IMR-90 (cell line): ENCODE measurements at regions not wholly inside any gene's neighbourhood (a gene's known extent, or its start where the extent isn't known, plus 50 kb on each side); places are given as distances from the start of the nearest gene placed in this dataset.
"Not testable (repeated sequence)": the region's sequence is repeated elsewhere in the genome, so short reads cannot be mapped to it uniquely, and the experiment has no call there.

ENCODE experiments used
- ATAC-seq: fragments of 200-7000 bp; cut with Tn5 transposase; 2 replicates; pipeline ENCODE4 v1.9.1; 2020; ENCODE audit warnings: low read depth, mild to moderate bottlenecking, moderate library complexity
- BruUV-seq: library from RNA; stranded (reverse); fragments of 400-500 nt; replicated peaks from 2 replicates; lab custom pipeline; 2021; lab: Mats Ljungman, UMichigan
- CTCF ChIA-PET: fragments of 300-600 bp; formaldehyde crosslinking; extraction: SDS; loops from one replicate; lab custom pipeline; 2021; ENCODE audit warnings: antibody characterized with exemption; lab: Yijun Ruan, JAX
- POLR2A ChIA-PET: fragments of 300-600 bp; sonication (Branson Sonifier 250); formaldehyde crosslinking; loops from one replicate; lab custom pipeline; 2022; ENCODE audit warnings: antibody characterized with exemption; ENCODE audit not compliant: unreplicated experiment; lab: Charles Lee
- DNase-seq: peaks from one replicate; pipeline ENCODE4 v3.0.0; 2013
- H2AFZ ChIP-seq: replicated peaks from 2 replicates; pipeline ENCODE3; 2013; ENCODE audit warnings: low read length, mild to moderate bottlenecking; ENCODE audit not compliant: poor library complexity
- H2AK5ac ChIP-seq: 2 replicates; pipeline ENCODE4 v1.6.1; 2013; ENCODE audit warnings: low read depth, low read length, inconsistent platforms
- H2AK9ac ChIP-seq: replicated peaks from 2 replicates; pipeline ENCODE3; 2013; ENCODE audit warnings: mild to moderate bottlenecking, low read depth, low read length, moderate library complexity; ENCODE audit not compliant: poor library complexity
- H2BK120ac ChIP-seq: 2 replicates; pipeline ENCODE4 v1.6.1; 2013; ENCODE audit warnings: low read depth, low read length, inconsistent platforms
- H2BK15ac ChIP-seq: 3 replicates; pipeline ENCODE4 v1.6.1; 2013; ENCODE audit warnings: low read depth, low read length, inconsistent platforms
- H2BK20ac ChIP-seq: 2 replicates; pipeline ENCODE4 v1.6.1; 2013; ENCODE audit warnings: low read depth, mild to moderate bottlenecking, inconsistent platforms, low read length, moderate library complexity
- H2BK5ac ChIP-seq: 2 replicates; pipeline ENCODE4 v1.6.1; 2013; ENCODE audit warnings: mild to moderate bottlenecking, low read depth, low read length, inconsistent platforms; ENCODE audit not compliant: poor library complexity, severe bottlenecking
- H3K14ac ChIP-seq: replicated peaks from 2 replicates; pipeline ENCODE4 v1.6.1; 2013; ENCODE audit warnings: low read depth, low read length, inconsistent platforms
- H3K18ac ChIP-seq: 2 replicates; pipeline ENCODE4 v1.6.1; 2013; ENCODE audit warnings: low read depth, low read length, control low read depth
- H3K23ac ChIP-seq: 2 replicates; pipeline ENCODE4 v1.6.1; 2013; ENCODE audit warnings: low read depth, low read length, inconsistent platforms
- H3K27ac ChIP-seq: 2 replicates; pipeline ENCODE4 v1.5.1; 2013; ENCODE audit warnings: mild to moderate bottlenecking, control low read depth, low read length; ENCODE audit not compliant: insufficient read depth
- H3K27me3 ChIP-seq: 2 replicates; pipeline ENCODE4 v1.6.1; 2013; ENCODE audit warnings: low read length; ENCODE audit not compliant: control insufficient read depth, insufficient read depth
- H3K36me3 ChIP-seq: 2 replicates; pipeline ENCODE4 v1.6.1; 2013; ENCODE audit warnings: low read length, mixed read lengths; ENCODE audit not compliant: control insufficient read depth, insufficient read depth
- H3K4ac ChIP-seq: 2 replicates; pipeline ENCODE4 v1.6.1; 2013; ENCODE audit warnings: low read depth, low read length, inconsistent platforms
- H3K4me1 ChIP-seq: 2 replicates; pipeline ENCODE4 v1.6.1; 2013; ENCODE audit warnings: low read length, mixed read lengths; ENCODE audit not compliant: control insufficient read depth, insufficient read depth
- H3K4me2 ChIP-seq: 2 replicates; pipeline ENCODE4 v1.6.1; 2013; ENCODE audit warnings: low read depth, mild to moderate bottlenecking, control low read depth, low read length, moderate library complexity
- H3K4me3 ChIP-seq: 2 replicates; pipeline ENCODE4 v1.5.1; 2013; ENCODE audit warnings: low read depth, mild to moderate bottlenecking, control low read depth, low read length, moderate library complexity; ENCODE audit not compliant: insufficient read depth
- H3K56ac ChIP-seq: 2 replicates; pipeline ENCODE4 v1.6.1; 2013; ENCODE audit warnings: low read length, inconsistent platforms; ENCODE audit not compliant: insufficient read depth; ENCODE audit errors: extremely low read depth
- H3K79me1 ChIP-seq, 2 experiments: 2 replicates each; pipeline ENCODE4 v1.6.1; 2013; ENCODE audit warnings: low read length in 2 of 2, inconsistent platforms in 1 of 2, low read depth in 1 of 2
- H3K9ac ChIP-seq: 2 replicates; pipeline ENCODE4 v1.6.1; 2013; ENCODE audit warnings: low read depth, low read length, control low read depth
- H3K9me1 ChIP-seq: 2 replicates; pipeline ENCODE4 v1.6.1; 2013; ENCODE audit warnings: low read length, inconsistent platforms; ENCODE audit not compliant: insufficient read depth
- H3K9me3 ChIP-seq: 2 replicates; pipeline ENCODE4 v1.6.1; 2013; ENCODE audit warnings: low read length; ENCODE audit not compliant: control insufficient read depth, insufficient read depth
- H4K20me1 ChIP-seq: 2 replicates; pipeline ENCODE4 v1.6.1; 2013; ENCODE audit warnings: low read length, inconsistent platforms; ENCODE audit not compliant: insufficient read depth
- H4K5ac ChIP-seq: 2 replicates; pipeline ENCODE4 v1.6.1; 2013; ENCODE audit warnings: mild to moderate bottlenecking, low read depth, low read length, control low read depth
- H4K8ac ChIP-seq, 2 experiments: 2 replicates each; pipeline ENCODE4 v1.6.1; 2013; ENCODE audit warnings: low read depth in 2 of 2, low read length in 2 of 2, control low read depth in 1 of 2, inconsistent platforms in 1 of 2
- H4K91ac ChIP-seq: 2 replicates; pipeline ENCODE4 v1.6.1; 2013; ENCODE audit warnings: low read depth, low read length, inconsistent platforms; ENCODE audit not compliant: insufficient read depth
- WGBS, 2 experiments: methylation state at CpG; one replicate each; pipeline versions ENCODE4 v1.1.5 to v1.1.7; 2013; ENCODE audit warnings: missing lambda C conversion rate in 2 of 2; ENCODE audit not compliant: insufficient read length in 1 of 2; ENCODE audit errors: extremely low coverage in 2 of 2; 5-methylcytosine and 5-hydroxymethylcytosine counted together
- dilution Hi-C: fragments of 300-500 bp; cut with HindIII; formaldehyde crosslinking; loops from one replicate; pipeline ENCODE4 v1.14.3; 2018; ENCODE audit warnings: low sequenced_read_pairs; ENCODE audit not compliant: unreplicated experiment
- in situ Hi-C: fragments of 300-500 bp; cut with MboI; formaldehyde crosslinking; loops from 3 replicates; pipeline ENCODE4 v1.14.3; 2019; ENCODE audit warnings: low sequenced_read_pairs, inconsistent platforms, mixed read lengths
- intact Hi-C: fragments of 100-400 bp; cut with micrococcal nuclease; formaldehyde crosslinking; loops from 2 replicates; pipeline ENCODE4 v1.10.0; 2022

DNA sequence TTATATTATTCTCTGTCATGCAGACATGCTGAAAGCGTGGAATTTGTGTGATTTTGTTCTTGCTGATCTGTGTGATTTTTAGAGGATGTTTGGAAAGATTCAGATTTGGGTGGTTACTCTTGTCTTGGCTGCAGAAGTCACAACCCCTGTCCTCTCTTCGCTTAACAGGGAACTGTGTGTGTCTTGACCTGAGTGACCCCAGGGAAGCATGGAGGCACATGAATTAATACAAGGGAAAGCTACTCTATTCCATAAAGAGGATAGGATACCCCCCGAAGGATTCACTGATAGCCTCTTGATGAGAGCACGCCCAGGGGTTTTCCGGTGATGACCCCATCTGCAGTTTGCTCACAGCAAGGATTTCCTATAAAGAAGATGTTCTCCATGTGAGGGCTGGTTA is 168.8 kb upstream of the ZNF469 start:
- dilution Hi-C loops, H2BK15ac ChIP-seq, BruUV-seq, H3K9me3 ChIP-seq, H3K36me3 ChIP-seq, H4K20me1 ChIP-seq, H4K8ac ChIP-seq, H3K79me1 ChIP-seq, H4K91ac ChIP-seq, H3K18ac ChIP-seq, H2BK20ac ChIP-seq, DNase-seq, H3K4me2 ChIP-seq, H3K23ac ChIP-seq, H3K4ac ChIP-seq, H3K9me1 ChIP-seq, intact Hi-C loops, H3K4me1 ChIP-seq, H3K14ac ChIP-seq, H3K4me3 ChIP-seq, POLR2A ChIA-PET, H3K27me3 ChIP-seq, in situ Hi-C loops, H3K27ac ChIP-seq, H3K56ac ChIP-seq, H4K5ac ChIP-seq, H2BK120ac ChIP-seq, H3K9ac ChIP-seq, CTCF ChIA-PET, H2AK9ac ChIP-seq, H2BK5ac ChIP-seq, ATAC-seq, H2AFZ ChIP-seq: not testable (repeated sequence)
- 0 out of 2 replicates have a peak overlapping the region, but pooled peaks have one; percentile 9 for H2AK5ac ChIP-seq
- no CpG with 5 or more reads among the region's 5 CpGs for WGBS, 2 experiments

GRCh38 chr16:88221001-88221761 is 161.6 kb upstream of the ZNF469 start:
- intact Hi-C loops, H3K79me1 ChIP-seq, H2AFZ ChIP-seq, ATAC-seq, in situ Hi-C loops, H3K4me3 ChIP-seq, dilution Hi-C loops, H3K14ac ChIP-seq, CTCF ChIA-PET, H2BK15ac ChIP-seq, H3K9me1 ChIP-seq, H3K23ac ChIP-seq, H3K4me2 ChIP-seq, DNase-seq, H2BK120ac ChIP-seq, H3K4me1 ChIP-seq, H2AK9ac ChIP-seq, H3K9ac ChIP-seq, H4K5ac ChIP-seq, H2BK5ac ChIP-seq, H4K91ac ChIP-seq, H3K18ac ChIP-seq, POLR2A ChIA-PET, H3K56ac ChIP-seq, H3K4ac ChIP-seq, H4K8ac ChIP-seq, H3K27ac ChIP-seq, H4K20me1 ChIP-seq, H3K36me3 ChIP-seq, H3K9me3 ChIP-seq, H2BK20ac ChIP-seq, H3K27me3 ChIP-seq, BruUV-seq: not testable (repeated sequence)
- 95% methylated on average over 13 of the region's 29 CpGs; no CpG with 5 or more reads in 1 of the 2 experiments for WGBS, 2 experiments
- H2AK5ac ChIP-seq: peak overlapping the region; percentile 59; the same call in 1 of the 2 replicates
